ENCODE measurements at regions not wholly inside any gene's neighbourhood (a gene's known extent, or its start where the extent isn't known, plus 50 kb on each side); places are given as distances from the start of the nearest gene placed in this dataset.

- TF ChIP-seq YY1 (IDR thresholded peaks at IDR 0.05; ENCODE audit: insufficient read depth, insufficient read length) (no peak), SUZ12 (IDR thresholded peaks at IDR 0.05; ENCODE audit: extremely low read depth, insufficient read depth, insufficient read length) (no peak), ZNF274 (IDR thresholded peaks at IDR 0.05; ENCODE audit: low read depth, low read length) (no peak)
These were observed 66.0 kb upstream of the TINAGL1 start for GRCh38 chr1:31510304-31510703.

Measured in NT2/D1 (cell line).